ENCODE measurements at regions not wholly inside any gene's neighbourhood (a gene's known extent, or its start where the extent isn't known, plus 50 kb on each side); places are given as distances from the start of the nearest gene placed in this dataset.

- no peaks in the 10 kb centered on the region for H3K9me3 ChIP-seq (ENCODE audit: low read depth, low read length)
Measured at GRCh38 chr12:63040526-63041220, 105.7 kb upstream of the PPM1H start.

GRCh38 chr12:63038713-63039100 lies 103.8 kb upstream of the PPM1H start:
- Histone ChIP-seq H3K79me2 (ENCODE audit: insufficient read depth, low read length) (no peaks in the 10 kb centered on the region), H4K20me1 (ENCODE audit: insufficient read depth, low read length) (no peaks in the 10 kb centered on the region), H3K36me3 (ENCODE audit: insufficient read depth, low read length) (no peaks in the 10 kb centered on the region), H3K27ac (ENCODE audit: low read depth, low read length) (no peak overlapping the region), H3K27me3 (ENCODE audit: insufficient read depth, low read length) (no peaks in the 10 kb centered on the region), H3K9me3 (ENCODE audit: low read depth, low read length) (no peaks in the 10 kb centered on the region), H2AFZ (ENCODE audit: low read length) (no peak overlapping the region), H3K4me3 (ENCODE audit: insufficient read depth, low read length) (no peak overlapping the region), H3K4me2 (ENCODE audit: insufficient read depth, low read length) (no peak overlapping the region), H3K4me1 (ENCODE audit: insufficient read depth, low read length) (no peaks in the 10 kb centered on the region)
- TF ChIP-seq CTCF (IDR thresholded peaks at IDR 0.05; ENCODE audit: extremely low read depth, low read depth, low read length) = no peak
- no peak for DNase-seq (ENCODE audit: insufficient read length, low spot score, missing footprints)

More at GRCh38 chr12:63040526-63041220, 105.7 kb upstream of the PPM1H start:
- Histone ChIP-seq H3K27ac (ENCODE audit: low read depth, low read length) (no peak overlapping the region), H3K27me3 (ENCODE audit: insufficient read depth, low read length) (no peaks in the 10 kb centered on the region), H3K4me1 (ENCODE audit: insufficient read depth, low read length) (peaks cover 14% of the 10 kb centered on the region), H3K79me2 (ENCODE audit: insufficient read depth, low read length) (no peaks in the 10 kb centered on the region), H3K4me3 (ENCODE audit: insufficient read depth, low read length) (no peak overlapping the region), H3K36me3 (ENCODE audit: insufficient read depth, low read length) (no peaks in the 10 kb centered on the region), H2AFZ (ENCODE audit: low read length) (no peak overlapping the region), H4K20me1 (ENCODE audit: insufficient read depth, low read length) (no peaks in the 10 kb centered on the region), H3K4me2 (ENCODE audit: insufficient read depth, low read length) (no peak overlapping the region)
- DNase-seq (ENCODE audit: insufficient read length, low spot score, missing footprints) = no peak
- TF ChIP-seq CTCF (IDR thresholded peaks at IDR 0.05; ENCODE audit: extremely low read depth, low read depth, low read length) = no peak

- H3K79me2 ChIP-seq (ENCODE audit: insufficient read depth, low read length) = no peaks in the 10 kb centered on the region
- DNase-seq (ENCODE audit: insufficient read length, low spot score, missing footprints) = no peak
- no peak overlapping the region for H3K4me2 ChIP-seq (ENCODE audit: insufficient read depth, low read length)
- TF ChIP-seq CTCF (IDR thresholded peaks at IDR 0.05; ENCODE audit: extremely low read depth, low read depth, low read length) = no peak
- no peak overlapping the region for H3K27ac ChIP-seq (ENCODE audit: low read depth, low read length)
- no peaks in the 10 kb centered on the region for H3K9me3 ChIP-seq (ENCODE audit: low read depth, low read length)
- no peak overlapping the region for H3K4me3 ChIP-seq (ENCODE audit: insufficient read depth, low read length)
- H2AFZ ChIP-seq (ENCODE audit: low read length) = peak overlapping the region; percentile 18
- no peaks in the 10 kb centered on the region for H3K36me3 ChIP-seq (ENCODE audit: insufficient read depth, low read length)
- H3K4me1 ChIP-seq (ENCODE audit: insufficient read depth, low read length) = no peaks in the 10 kb centered on the region
- H3K27me3 ChIP-seq (ENCODE audit: insufficient read depth, low read length) = no peaks in the 10 kb centered on the region
- no peaks in the 10 kb centered on the region for H4K20me1 ChIP-seq (ENCODE audit: insufficient read depth, low read length)
Measured at GRCh38 chr12:63037746-63038712, 103.1 kb upstream of the PPM1H start.

GRCh38 chr12:63036974-63037335 lies 102.0 kb upstream of the PPM1H start:
- H4K20me1 ChIP-seq (ENCODE audit: insufficient read depth, low read length) = no peaks in the 10 kb centered on the region
- H3K4me3 ChIP-seq (ENCODE audit: insufficient read depth, low read length) = no peak overlapping the region
- H3K4me2 ChIP-seq (ENCODE audit: insufficient read depth, low read length) = no peak overlapping the region
- DNase-seq (ENCODE audit: insufficient read length, low spot score, missing footprints) = no peak
- no peak overlapping the region for H3K27ac ChIP-seq (ENCODE audit: low read depth, low read length)
- no peaks in the 10 kb centered on the region for H3K27me3 ChIP-seq (ENCODE audit: insufficient read depth, low read length)
- H2AFZ ChIP-seq (ENCODE audit: low read length) = no peak overlapping the region
- H3K9me3 ChIP-seq (ENCODE audit: low read depth, low read length) = no peaks in the 10 kb centered on the region
- TF ChIP-seq CTCF (IDR thresholded peaks at IDR 0.05; ENCODE audit: extremely low read depth, low read depth, low read length) = no peak
- no peaks in the 10 kb centered on the region for H3K4me1 ChIP-seq (ENCODE audit: insufficient read depth, low read length)
- H3K79me2 ChIP-seq (ENCODE audit: insufficient read depth, low read length) = no peaks in the 10 kb centered on the region
- no peaks in the 10 kb centered on the region for H3K36me3 ChIP-seq (ENCODE audit: insufficient read depth, low read length)
